HG03159 (cell line): ENCODE measurements at regions not wholly inside any gene's neighbourhood (a gene's known extent, or its start where the extent isn't known, plus 50 kb on each side); places are given as distances from the start of the nearest gene placed in this dataset.
"Not testable (repeated sequence)": the region's sequence is repeated elsewhere in the genome, so short reads cannot be mapped to it uniquely, and the experiment has no call there.

Source experiments
- ATAC-seq: cut with Tn5 transposase; IDR thresholded peaks from one replicate; pipeline ENCODE4 v1.9.1; 2021; ENCODE audit warnings: mild to moderate bottlenecking, moderate library complexity; ENCODE audit not compliant: unreplicated experiment

GRCh38 chr21:8377093-8377841 lies 2144.1 kb upstream of the TPTE start:
- peak; percentile 57 for ATAC-seq

GRCh38 chr21:8380419-8381079 lies 2140.8 kb upstream of the TPTE start:
- not testable (repeated sequence) for ATAC-seq

DNA sequence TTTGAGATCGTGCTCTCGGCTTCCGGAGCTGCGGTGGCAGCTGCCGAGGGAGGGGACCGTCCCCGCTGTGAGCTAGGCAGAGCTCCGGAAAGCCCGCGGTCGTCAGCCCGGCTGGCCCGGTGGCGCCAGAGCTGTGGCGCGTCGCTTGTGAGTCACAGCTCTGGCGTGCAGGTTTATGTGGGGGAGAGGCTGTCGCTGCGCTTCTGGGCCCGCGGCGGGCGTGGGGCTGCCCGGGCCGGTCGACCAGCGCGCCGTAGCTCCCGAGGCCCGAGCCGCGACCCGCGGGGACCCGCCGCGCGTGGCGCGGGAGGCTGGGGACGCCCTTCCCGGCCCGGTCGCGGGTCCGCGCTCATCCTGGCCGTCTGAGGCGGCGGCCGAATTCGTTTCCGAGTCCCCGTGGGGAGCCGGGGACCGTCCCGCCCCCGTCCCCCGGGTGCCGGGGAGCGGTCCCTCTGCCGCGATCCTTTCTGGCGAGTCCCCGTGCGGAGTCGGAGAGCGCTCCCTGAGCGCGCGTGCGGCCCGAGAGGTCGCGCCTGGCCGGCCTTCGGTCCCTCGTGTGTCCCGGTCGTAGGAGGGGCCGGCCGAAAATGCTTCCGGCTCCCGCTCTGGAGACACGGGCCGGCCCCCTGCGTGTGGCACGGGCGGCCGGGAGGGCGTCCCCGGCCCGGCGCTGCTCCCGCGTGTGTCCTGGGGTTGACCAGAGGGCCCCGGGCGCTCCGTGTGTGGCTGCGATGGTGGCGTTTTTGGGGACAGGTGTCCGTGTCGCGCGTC lies 2133.0 kb upstream of the TPTE start:
- ATAC-seq = not testable (repeated sequence)

DNA sequence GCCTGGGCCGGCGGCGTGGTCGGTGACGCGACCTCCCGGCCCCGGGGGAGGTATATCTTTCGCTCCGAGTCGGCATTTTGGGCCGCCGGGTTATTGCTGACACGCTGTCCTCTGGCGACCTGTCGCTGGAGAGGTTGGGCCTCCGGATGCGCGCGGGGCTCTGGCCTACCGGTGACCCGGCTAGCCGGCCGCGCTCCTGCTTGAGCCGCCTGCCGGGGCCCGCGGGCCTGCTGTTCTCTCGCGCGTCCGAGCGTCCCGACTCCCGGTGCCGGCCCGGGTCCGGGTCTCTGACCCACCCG lies 2132.5 kb upstream of the TPTE start:
- not testable (repeated sequence) for ATAC-seq

- not testable (repeated sequence) for ATAC-seq
These were observed 2130.7 kb upstream of the TPTE start for GRCh38 chr21:8390550-8391171.

- ATAC-seq = not testable (repeated sequence)
These were observed 2127.0 kb upstream of the TPTE start for GRCh38 chr21:8394380-8394779.

- not testable (repeated sequence) for ATAC-seq
These were observed 2125.4 kb upstream of the TPTE start for GRCh38 chr21:8395992-8396391.

DNA sequence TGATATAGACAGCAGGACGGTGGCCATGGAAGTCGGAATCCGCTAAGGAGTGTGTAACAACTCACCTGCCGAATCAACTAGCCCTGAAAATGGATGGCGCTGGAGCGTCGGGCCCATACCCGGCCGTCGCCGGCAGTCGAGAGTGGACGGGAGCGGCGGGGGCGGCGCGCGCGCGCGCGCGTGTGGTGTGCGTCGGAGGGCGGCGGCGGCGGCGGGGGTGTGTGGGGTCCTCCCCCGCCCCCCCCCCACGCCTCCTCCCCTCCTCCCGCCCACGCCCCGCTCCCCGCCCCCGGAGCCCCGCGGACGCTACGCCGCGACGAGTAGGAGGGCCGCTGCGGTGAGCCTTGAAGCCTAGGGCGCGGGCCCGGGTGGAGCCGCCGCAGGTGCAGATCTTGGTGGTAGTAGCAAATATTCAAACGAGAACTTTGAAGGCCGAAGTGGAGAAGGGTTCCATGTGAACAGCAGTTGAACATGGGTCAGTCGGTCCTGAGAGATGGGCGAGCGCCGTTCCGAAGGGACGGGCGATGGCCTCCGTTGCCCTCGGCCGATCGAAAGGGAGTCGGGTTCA lies 2122.4 kb upstream of the TPTE start:
- not testable (repeated sequence) for ATAC-seq

GRCh38 chr21:8399866-8400265 lies 2121.5 kb upstream of the TPTE start:
- not testable (repeated sequence) for ATAC-seq

DNA sequence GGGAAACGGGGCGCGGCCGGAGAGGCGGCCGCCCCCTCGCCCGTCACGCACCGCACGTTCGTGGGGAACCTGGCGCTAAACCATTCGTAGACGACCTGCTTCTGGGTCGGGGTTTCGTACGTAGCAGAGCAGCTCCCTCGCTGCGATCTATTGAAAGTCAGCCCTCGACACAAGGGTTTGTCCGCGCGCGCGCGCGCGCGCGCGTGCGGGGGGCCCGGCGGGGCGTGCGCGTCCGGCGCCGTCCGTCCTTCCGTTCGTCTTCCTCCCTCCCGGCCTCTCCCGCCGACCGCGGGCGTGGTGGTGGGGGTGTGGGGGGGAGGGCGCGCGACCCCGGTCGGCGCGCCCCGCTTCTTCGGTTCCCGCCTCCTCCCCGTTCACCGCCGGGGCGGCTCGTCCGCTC lies 2119.6 kb upstream of the TPTE start:
- not testable (repeated sequence) for ATAC-seq

DNA sequence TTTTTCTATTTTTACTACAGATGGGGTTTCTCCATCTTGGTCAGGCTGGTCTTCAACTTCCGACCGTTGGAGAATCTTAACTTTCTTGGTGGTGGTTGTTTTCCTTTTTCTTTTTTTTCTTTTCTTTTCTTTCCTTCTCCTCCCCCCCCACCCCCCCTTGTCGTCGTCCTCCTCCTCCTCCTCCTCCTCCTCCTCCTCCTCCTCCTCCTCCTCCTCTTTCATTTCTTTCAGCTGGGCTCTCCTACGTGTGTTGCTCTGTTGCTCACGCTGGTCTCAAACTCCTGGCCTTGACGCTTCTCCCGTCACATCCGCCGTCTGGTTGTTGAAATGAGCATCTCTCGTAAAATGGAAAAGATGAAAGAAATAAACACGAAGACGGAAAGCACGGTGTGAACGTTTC lies 2115.1 kb upstream of the TPTE start:
- not testable (repeated sequence) for ATAC-seq

GRCh38 chr21:8411139-8411671 lies 2110.2 kb upstream of the TPTE start:
- not testable (repeated sequence) for ATAC-seq

- ATAC-seq = peak; percentile 85
These were observed 2101.3 kb upstream of the TPTE start for GRCh38 chr21:8419925-8420560.

DNA sequence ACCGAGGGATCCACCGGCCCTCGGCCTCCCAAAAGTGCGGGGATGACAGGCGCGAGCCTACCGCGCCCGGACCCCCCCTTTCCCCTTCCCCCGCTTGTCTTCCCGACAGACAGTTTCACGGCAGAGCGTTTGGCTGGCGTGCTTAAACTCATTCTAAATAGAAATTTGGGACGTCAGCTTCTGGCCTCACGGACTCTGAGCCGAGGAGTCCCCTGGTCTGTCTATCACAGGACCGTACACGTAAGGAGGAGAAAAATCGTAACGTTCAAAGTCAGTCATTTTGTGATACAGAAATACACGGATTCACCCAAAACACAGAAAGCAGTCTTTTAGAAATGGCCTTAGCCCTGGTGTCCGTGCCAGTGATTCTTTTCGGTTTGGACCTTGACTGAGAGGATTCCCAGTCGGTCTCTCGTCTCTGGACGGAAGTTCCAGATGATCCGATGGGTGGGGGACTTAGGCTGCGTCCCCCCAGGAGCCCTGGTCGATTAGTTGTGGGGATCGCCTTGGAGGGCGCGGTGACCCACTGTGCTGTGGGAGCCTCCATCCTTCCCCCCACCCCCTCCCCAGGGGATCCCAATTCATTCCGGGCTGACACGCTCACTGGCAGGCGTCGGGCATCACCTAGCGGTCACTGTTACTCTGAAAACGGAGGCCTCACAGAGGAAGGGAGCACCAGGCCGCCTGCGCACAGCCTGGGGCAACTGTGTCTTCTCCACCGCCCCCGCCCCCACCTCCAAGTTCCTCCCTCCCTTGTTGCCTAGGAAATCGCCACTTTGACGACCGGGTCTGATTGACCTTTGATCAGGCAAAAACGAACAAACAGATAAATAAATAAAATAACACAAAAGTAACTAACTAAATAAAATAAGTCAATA lies 2093.4 kb upstream of the TPTE start:
- peak; percentile 42 for ATAC-seq

DNA sequence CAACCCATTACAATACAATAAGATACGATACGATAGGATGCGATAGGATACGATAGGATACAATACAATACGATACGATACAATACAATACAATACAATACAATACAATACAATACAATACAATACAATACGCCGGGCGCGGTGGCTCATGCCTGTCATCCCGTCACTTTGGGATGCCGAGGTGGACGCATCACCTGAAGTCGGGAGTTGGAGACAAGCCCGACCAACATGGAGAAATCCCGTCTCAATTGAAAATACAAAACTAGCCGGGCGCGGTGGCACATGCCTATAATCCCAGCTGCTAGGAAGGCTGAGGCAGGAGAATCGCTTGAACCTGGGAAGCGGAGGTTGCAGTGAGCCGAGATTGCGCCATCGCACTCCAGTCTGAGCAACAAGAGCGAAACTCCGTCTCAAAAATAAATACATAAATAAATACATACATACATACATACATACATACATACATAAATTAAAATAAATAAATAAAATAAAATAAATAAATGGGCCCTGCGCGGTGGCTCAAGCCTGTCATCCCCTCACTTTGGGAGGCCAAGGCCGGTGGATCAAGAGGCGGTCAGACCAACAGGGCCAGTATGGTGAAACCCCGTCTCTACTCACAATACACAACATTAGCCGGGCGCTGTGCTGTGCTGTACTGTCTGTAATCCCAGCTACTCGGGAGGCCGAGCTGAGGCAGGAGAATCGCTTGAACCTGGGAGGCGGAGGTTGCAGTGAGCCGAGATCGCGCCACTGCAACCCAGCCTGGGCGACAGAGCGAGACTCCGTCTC lies 2092.5 kb upstream of the TPTE start:
- peak; percentile 74 for ATAC-seq

DNA sequence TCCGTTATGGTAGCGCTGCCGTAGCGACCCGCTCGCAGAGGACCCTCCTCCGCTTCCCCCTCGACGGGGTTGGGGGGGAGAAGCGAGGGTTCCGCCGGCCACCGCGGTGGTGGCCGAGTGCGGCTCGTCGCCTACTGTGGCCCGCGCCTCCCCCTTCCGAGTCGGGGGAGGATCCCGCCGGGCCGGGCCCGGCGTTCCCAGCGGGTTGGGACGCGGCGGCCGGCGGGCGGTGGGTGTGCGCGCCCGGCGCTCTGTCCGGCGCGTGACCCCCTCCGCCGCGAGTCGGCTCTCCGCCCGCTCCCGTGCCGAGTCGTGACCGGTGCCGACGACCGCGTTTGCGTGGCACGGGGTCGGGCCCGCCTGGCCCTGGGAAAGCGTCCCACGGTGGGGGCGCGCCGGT lies 2086.7 kb upstream of the TPTE start:
- ATAC-seq = not testable (repeated sequence)

GRCh38 chr21:8443093-8443492 lies 2078.3 kb upstream of the TPTE start:
- not testable (repeated sequence) for ATAC-seq

DNA sequence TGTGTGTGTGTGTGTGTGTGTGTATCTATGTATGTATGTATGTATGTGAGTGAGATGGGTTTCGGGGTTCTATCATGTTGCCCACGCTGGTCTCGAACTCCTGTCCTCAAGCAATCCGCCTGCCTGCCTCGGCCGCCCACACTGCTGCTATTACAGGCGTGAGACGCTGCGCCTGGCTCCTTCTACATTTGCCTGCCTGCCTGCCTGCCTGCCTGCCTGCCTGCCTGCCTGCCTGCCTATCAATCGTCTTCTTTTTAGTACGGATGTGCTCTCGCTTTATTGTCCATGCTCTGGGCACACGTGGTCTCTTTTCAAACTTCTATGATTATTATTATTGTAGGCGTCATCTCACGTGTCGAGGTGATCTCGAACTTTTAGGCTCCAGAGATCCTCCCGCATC lies 2071.6 kb upstream of the TPTE start:
- ATAC-seq = not testable (repeated sequence)
